HG02678 (cell line): ENCODE measurements at regions not wholly inside any gene's neighbourhood (a gene's known extent, or its start where the extent isn't known, plus 50 kb on each side); places are given as distances from the start of the nearest gene placed in this dataset.
A peak's percentile ranks its signal among the peaks of the same experiment; 100 is the strongest.
"Not testable (repeated sequence)": the region's sequence is repeated elsewhere in the genome, so short reads cannot be mapped to it uniquely, and the experiment has no call there.

Experiments used
- ATAC-seq: cut with Tn5 transposase; IDR thresholded peaks from one replicate; pipeline ENCODE4 v1.9.1; 2021; ENCODE audit warnings: mild to moderate bottlenecking, moderate library complexity; ENCODE audit not compliant: unreplicated experiment

DNA sequence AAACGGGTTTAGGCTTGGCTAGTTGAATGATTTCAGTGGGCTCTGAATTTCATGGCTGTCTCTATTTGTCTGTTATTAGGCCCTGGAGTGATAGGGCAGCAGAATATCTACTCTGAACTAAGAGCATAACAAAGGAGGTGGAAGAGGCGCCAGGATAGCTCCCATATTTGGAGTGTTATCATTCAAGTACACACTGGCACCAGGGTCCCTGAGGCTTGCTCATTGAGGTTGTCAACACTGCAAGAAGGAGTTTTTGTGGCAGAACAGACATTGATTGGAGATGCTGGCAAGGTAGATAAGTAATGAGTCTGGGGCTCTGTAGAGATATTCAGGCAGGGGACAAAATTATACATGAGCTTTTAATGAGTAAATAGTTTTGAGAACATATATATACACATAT lies 1748.4 kb downstream of the MRPL39 start:
- no peak for ATAC-seq

DNA sequence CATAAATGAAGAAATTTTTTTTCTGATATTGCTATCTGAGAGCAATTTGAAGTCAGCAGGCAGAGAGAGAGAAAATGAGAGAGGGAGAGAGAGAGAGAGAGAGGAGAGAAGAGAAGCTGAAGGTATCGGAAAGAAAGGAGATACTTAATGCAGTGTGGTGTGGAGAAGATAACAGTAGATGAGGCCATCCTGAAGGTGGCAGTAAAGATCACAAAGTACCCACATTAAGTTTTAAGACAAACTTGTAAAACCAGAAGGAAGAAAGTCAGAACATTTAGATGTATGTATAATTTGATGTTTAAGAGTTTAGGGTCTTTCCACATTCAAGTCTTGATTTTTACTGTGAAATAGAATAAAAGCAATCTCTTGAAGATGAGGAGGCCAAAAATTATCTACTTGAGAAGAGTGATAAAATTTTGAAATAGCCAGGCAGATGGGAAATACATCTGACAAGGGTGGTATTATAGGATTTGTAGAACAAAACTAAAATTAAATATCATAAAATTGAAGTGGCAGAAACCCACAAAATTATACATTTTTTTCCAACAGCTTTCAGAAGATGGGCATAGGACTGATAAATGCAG lies 1753.4 kb downstream of the MRPL39 start:
- ATAC-seq: peak; percentile 86

DNA sequence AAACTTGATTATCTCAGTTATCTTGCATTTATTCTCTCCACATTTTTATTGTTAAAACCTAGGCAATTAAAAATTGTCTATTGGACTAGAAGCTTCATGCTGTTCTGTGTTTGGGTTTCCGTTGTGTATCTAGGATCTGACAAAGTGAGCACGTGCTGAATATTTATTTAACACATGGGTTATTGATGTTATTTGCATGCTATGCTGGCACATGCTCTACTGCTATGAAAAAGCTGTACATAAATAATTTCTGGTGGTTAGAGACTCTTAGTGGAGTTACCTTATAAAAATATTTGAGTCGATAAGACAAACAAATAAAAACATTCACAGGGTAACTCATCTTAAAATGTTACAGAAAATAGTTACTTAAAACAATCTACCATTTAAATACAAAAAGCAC lies 1769.7 kb downstream of the MRPL39 start:
- ATAC-seq: no peak

DNA sequence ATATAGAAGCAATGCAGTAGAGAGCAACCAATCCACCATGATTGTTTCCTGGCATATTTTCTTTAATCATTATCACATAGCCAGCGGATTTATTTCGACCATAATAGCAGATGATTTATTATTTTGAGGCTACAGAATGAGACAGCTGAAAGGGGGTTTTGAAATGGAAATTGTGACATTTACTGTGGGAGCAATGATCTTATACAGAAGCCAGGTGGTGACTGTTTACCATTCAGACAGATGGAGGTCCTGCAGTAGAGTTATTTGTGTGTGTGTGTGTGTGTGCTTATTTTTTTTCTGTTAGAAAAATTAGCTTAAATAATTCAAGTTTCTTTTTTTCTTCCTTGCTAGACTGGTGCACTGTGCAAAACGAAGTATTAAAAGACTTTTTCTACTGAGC lies 1784.5 kb downstream of the MRPL39 start:
- no peak for ATAC-seq

DNA sequence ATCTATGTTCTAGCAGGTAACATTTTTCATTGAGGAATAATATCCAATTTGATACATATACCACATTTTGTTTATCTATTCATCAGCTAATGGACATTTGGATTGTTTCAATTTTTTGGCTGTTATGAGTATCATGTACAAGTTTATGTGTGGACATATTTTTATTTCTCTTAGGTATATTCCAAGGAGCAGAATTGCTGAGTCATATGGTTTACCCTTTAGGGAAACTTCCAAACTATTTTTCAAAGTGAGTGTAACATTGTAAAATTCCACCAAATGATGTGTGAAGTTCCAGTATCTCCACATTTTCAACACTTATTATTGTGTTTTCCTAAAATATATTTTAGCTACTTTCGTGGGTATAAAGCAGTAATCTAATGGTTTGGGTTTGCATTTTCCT lies 1789.9 kb downstream of the MRPL39 start:
- ATAC-seq: no peak

DNA sequence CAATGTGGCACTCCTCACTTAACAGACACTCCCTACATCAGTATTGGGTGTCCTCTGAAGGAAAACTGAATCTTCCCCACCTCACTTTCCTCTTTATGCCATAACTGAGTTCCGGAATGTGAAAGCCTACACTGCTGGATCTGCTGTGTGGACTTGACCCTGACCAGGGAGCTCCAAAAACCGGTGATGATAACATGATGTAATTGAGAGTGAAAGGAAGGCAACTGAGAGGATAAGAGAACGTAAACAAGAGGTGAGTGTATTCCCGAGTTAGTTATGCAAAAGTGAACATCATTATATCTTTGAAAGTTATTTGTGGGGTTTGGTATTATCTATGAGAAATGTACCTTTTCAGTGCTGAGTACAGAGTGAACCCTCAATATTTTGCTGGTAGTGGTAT lies 1794.8 kb downstream of the MRPL39 start:
- ATAC-seq: no peak

DNA sequence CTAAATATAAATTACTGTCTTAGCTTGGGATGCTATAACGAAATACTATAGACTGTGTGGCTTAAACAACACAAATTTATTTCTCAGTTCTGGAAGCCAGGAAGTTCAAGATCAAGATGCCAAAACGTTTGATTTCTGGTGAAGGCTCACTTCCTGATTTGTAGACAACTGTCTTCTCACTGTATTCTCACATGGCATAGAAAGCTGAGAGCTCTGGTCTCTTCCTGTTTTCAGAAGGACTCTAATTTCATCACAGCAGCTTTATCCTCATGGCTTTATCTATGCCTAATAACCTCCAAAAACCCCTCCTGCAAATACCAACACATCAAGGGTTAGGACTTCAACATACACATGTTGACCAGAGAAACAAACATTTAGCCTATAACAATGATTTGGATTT lies 1795.5 kb downstream of the MRPL39 start:
- no peak for ATAC-seq

DNA sequence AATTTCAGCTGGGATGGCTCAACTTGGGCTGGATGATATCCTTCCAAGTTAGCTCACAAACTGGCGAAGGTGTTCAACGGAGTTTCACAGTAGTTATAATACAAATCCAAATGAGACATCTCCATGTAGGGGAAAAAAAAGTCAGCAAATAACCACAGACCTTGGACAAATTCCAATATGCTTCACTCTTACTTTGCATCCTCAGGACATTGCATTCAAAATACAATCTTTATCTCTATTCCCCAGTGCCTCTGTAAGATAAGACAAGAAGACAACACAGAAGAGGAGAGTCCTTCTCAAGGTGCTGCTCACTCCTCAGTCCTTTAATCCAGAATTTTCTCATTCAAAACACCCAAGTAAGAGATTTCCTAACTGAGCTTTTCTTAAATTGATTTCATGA lies 1797.7 kb downstream of the MRPL39 start:
- ATAC-seq: no peak

DNA sequence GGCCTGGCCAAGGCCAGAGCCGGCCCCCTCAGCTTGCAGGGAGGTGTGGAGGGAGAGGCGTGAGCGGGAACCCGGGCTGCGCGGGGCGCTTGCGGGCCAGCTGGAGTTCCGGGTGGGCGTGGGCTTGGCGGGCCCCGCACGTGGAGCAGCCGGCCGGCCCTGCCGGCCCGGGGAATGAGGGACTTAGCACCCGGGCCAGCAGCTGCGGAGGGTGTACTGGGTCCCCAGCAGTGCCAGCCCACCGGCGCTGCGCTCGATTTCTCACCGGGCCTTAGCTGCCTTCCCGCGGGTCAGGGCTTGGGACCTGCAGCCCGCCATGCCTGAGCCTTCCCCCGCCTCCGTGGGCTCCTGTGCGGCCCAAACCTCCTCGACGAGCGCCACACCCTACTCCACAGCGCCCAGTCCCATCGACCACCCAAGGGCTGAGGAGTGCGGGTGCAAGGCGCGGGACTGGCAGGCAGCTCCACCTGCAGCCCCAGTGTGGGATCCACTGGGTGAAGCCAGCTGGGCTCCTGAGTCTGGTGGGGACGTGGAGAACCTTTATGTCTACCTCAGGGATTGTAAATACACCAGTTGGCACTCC lies 1800.2 kb downstream of the MRPL39 start:
- not testable (repeated sequence) for ATAC-seq

DNA sequence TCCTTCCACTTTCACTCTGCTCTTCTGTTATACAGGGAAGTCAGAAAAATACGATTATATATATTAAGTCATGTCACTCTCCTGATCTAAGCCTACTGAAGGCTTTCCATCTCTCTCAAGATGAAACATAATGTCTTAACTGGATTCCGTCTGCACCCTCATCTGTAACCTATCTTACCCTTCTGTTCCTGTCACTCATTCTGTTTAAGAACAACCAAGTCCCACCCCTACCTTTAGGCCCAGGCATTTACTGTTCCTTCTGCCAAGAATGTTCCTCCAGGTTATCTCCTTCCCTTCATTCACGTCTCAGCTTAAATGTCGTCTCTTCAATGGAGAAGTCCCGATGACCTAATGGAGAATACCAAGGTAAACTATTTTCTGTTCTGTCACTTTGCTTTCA lies 1802.4 kb downstream of the MRPL39 start:
- no peak for ATAC-seq

DNA sequence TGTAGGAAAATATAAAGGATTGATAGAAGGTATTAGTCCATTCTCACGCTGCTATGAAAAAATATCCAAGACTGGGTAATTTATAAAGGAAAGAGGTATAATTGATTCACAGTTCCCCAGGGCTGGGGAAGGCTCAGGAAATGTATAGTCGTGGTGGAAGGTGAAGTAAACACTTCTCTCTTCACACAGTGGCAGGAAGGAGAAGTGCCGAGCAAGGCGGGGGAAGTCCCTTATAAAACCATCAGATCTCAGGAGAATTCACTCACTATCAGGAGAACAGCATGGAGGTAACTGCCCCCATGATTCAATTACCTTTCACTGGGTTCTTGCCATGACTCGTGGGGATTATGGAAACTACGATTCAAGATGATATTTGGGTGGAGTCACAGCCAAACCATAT lies 1806.0 kb downstream of the MRPL39 start:
- no peak for ATAC-seq

DNA sequence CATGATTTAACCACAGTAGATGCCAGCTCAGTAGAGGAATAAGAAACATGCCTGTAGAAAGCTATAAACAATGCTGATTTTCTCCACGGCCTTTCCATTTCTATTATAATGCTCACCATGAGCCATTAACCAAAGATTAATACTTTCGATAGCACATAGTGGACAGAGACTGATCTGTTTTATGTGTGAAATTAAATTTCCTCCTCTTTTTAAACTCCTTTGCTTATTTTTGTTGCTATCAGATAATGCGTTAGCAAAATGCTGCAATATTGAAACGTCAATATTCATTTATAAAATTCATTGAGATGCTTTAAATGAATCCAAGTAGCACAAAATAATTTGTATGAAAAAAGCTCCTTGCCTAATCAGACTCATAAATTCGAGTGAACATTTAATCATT lies 1807.9 kb downstream of the MRPL39 start:
- no peak for ATAC-seq

DNA sequence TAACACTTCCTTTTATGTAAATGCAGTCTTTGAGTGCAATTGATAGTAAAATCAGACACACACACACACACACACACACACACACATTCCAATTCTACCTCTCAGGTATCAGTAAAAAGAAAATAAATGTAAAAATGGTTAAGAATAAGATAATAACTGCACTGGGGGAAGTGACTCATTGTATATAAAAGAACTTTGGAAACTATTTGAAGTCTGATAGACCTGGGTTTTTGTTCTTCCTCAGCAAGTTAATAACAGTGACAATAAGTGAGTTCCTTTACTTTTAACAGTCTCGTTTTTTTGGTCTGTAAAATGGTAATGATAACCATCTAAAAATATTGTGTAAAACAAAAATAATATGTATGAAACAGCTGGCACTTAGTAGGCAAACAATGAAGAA lies 1815.0 kb downstream of the MRPL39 start:
- ATAC-seq: no peak

DNA sequence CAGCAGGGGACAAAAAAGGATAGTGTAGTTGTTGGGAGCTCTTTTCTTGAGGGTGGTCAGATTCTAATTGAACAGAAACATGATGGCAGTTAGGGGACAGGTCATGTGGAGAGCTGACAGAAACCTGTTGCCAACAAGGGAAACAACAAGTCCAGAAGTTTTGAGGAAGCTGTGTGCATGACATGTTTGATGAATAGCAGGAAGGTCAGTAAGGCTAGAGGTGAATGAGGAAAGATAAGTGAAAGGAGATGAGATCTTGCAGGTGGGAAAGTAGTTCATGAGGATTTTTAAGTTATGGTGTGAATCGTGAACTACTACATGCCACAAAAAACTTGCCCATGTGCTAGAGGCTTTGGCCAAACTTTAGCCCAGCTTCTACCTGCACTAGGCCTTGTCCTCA lies 1817.4 kb downstream of the MRPL39 start:
- no peak for ATAC-seq

DNA sequence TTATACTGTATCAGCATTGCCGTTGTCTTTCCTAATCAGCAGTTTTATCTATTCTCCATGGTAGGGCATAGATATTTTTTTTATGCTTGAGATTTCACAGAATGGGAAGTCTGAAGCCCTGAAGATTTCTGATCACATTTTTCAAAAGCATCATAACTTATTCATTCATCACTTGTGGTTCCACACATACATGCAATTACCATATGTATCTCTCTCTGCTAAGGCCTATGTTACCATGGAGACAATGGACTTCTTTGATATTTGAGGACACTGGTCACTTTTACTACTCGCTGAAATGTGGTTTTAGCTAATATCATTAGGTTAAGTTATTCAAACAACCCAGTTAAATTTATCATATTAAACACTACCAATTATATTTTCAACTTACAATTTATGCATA lies 1827.0 kb downstream of the MRPL39 start:
- ATAC-seq: no peak

DNA sequence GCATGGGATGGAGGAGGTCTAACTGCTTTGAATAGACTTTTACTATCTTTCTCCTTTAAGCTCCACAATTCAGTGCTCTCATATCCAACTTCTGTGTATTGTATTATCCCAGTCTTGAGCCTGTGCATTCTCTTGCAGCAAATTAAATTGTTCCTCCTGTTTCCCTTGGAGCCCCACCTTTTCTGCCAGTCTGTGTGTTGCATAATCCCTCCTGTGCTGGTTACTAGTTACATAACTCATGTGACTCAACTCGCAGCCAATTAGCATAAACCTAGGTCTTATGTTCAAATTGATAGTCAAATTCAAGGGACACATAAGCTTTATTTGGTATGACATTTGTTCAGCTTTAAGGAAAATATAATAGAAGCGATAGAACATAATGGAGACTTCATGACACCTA lies 1863.5 kb downstream of the MRPL39 start:
- ATAC-seq: no peak

DNA sequence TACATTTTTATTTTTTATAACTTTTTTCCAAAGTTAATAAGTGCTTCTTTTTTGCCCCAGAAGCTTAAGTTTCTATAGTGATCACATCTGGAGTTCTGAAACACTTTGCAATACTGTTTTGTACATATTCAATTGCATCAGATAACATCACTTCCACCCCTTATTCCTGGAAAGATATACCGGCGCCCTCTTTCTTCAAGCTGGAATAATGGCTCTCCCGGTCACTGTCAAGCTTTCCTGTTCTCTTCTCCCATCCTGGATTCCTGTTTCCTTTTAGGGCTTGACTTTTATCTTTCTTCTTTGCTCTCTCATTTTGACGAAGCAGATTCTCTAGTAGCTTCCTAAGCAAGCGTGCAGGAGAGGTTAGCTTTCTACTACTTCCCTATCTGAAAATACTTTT lies 1866.8 kb downstream of the MRPL39 start:
- no peak for ATAC-seq

DNA sequence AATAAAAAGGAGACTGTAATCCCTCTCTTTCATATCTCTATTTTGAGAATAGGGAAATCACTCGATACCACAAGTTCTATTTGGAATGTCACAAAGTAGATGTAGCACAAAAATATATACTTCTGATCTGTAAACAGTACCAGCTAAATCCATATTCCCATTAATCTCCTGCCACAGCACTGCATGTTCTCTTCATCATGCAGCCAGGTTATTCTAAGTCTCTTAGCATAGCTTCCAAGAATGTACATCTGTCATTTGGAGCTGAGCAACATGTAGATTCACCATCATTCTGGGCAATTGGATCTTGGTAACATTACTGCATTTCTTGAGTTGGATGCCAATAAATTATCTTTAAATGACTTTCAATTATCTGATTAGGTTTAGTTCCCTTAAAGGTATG lies 1874.5 kb downstream of the MRPL39 start:
- no peak for ATAC-seq

DNA sequence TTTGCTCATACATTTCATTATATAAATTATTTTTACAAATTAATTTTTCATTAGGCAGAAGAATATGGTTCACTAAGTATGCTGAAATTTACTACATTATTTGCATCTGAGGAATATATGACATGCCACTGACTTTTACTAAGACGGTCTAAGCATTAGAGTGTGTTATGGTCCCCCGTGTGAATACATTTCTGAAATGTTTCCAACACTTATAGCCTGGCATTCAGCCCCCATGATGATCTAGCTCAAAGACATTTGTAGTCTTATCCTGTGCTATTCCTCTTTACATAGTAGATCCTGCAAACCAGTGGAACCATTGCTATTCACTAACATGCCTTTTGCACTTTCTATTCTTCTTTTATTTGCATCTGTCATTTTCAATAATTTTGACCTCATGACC lies 1878.0 kb downstream of the MRPL39 start:
- ATAC-seq: no peak

DNA sequence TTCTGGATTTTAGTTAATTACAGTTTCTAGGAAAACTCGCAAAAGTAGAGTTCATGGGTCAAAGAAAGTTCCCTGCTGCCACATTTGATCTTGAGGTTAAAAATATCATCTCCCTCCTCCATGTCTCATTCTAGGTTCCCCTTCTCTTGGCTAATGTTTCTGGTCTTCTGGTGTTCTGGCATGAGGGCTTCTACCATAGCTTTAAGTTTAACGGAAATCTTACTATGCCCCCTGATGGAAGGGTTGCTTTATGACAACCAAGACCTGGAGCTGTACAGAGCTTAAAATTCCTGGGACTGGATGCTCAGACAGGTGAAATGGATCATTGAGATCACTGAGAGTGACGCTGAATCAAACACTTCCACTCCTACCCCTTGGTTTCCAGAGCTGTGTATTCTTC lies 1881.7 kb downstream of the MRPL39 start:
- ATAC-seq: no peak

DNA sequence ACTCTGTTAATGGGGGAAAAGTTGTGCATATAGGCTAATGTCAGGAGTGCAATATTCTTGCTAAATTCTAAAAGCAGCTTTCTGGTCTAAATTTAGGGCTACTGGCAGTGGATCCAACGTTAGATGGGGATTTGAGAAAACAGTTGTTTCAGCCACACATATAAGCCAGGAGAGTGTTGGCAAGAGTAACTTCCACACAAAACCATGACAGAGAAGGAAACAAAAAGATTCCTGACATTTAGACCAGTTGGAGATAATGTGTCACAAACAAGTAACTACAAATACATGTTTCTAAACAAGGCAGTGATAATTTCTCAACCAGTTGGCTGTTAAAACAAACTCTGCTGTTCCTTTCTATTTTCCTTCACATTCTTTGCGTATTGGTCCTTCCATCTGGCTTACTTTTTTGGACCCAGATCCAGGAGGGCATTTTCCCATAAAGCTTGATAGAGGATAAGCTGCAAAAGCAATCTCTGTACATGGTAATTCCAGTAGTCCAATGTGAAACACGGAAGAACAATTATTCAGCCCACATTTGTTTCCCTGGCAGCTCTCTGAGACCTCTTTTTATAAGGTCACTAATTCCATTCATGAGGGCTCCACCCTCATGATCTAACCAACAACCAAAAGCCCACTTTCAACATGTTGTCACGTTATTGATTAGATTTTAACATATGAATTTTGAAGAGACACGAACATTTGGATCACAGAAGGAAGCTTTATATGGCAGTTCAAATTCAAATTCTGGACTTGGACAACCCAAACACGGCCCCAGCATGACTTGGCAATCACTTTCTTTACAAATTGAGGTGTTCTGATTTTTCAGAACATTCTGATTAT lies 1888.6 kb downstream of the MRPL39 start:
- ATAC-seq: no peak

DNA sequence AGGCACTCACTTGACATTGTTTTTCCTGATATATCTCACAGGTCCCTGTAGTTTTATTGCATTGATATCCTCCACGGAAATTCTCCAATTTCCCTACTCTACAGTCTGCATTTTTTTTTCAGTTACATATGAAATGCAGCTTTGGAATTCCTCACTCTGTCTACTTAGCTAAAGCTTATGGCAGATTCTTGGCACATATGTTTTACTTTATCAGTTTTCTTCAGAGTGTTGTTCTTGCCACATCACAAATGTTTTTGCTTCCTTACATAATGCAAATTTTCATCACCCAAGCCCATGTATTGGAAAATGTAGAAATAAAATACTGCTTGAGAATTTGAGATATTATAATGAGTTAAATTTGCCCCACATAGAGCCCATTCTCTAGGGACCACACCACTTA lies 1895.1 kb downstream of the MRPL39 start:
- no peak for ATAC-seq
